ENCODE measurements at regions not wholly inside any gene's neighbourhood (a gene's known extent, or its start where the extent isn't known, plus 50 kb on each side); places are given as distances from the start of the nearest gene placed in this dataset.

DNA sequence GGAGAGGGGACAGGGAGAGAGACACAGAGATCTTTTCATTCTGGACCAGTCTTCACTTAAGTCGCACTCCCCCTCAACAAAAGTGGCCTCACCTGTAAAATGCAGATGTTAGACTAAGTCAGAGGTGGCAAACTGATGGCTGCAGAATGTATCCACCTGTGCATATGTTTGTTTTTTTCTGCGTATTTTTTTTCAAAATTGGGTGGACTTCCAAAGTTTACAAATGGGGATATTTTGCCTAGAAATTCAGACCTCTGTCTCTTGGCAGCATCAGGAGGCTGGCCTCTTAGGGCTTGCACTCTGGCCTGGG lies 525.0 kb downstream of the MATN1 start:
- RAD21 ChIA-PET (ENCODE audit: unreplicated experiment): no interaction called here
- no peak for TF ChIP-seq CHD2 (IDR thresholded peaks at IDR 0.05; ENCODE audit: borderline replicate concordance, low read depth, low read length)
- TF ChIP-seq, protein P1, sequence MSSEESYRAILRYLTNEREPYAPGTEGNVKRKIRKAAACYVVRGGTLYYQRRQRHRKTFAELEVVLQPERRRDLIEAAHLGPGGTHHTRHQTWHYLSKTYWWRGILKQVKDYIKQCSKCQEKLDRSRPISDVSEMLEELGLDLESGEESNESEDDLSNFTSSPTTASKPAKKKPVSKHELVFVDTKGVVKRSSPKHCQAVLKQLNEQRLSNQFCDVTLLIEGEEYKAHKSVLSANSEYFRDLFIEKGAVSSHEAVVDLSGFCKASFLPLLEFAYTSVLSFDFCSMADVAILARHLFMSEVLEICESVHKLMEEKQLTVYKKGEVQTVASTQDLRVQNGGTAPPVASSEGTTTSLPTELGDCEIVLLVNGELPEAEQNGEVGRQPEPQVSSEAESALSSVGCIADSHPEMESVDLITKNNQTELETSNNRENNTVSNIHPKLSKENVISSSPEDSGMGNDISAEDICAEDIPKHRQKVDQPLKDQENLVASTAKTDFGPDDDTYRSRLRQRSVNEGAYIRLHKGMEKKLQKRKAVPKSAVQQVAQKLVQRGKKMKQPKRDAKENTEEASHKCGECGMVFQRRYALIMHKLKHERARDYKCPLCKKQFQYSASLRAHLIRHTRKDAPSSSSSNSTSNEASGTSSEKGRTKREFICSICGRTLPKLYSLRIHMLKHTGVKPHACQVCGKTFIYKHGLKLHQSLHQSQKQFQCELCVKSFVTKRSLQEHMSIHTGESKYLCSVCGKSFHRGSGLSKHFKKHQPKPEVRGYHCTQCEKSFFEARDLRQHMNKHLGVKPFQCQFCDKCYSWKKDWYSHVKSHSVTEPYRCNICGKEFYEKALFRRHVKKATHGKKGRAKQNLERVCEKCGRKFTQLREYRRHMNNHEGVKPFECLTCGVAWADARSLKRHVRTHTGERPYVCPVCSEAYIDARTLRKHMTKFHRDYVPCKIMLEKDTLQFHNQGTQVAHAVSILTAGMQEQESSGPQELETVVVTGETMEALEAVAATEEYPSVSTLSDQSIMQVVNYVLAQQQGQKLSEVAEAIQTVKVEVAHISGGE (CRISPR knock-in tag; IDR thresholded peaks at IDR 0.05): no peak
- TF ChIP-seq YY1 (IDR thresholded peaks at IDR 0.05; ENCODE audit: low read depth, low read length): no peak
- no peak for TF ChIP-seq BRCA1 (IDR thresholded peaks at IDR 0.05; ENCODE audit: low read depth, low read length)
- TF ChIP-seq MTA3 (IDR thresholded peaks at IDR 0.05; ENCODE audit: borderline replicate concordance, low read length): no peak
- no peak for TF ChIP-seq STAT3 (IDR thresholded peaks at IDR 0.05; ENCODE audit: low read depth, low read length)
- TF ChIP-seq KAT2A (conservative IDR thresholded peaks at IDR 0.05; ENCODE audit: control insufficient read depth, low read depth, low read length): no peak
- TF ChIP-seq JUND (IDR thresholded peaks at IDR 0.05; ENCODE audit: low read depth, low read length): no peak
- no peak for TF ChIP-seq SMARCA5 (IDR thresholded peaks at IDR 0.05)
- TF ChIP-seq, protein P2, sequence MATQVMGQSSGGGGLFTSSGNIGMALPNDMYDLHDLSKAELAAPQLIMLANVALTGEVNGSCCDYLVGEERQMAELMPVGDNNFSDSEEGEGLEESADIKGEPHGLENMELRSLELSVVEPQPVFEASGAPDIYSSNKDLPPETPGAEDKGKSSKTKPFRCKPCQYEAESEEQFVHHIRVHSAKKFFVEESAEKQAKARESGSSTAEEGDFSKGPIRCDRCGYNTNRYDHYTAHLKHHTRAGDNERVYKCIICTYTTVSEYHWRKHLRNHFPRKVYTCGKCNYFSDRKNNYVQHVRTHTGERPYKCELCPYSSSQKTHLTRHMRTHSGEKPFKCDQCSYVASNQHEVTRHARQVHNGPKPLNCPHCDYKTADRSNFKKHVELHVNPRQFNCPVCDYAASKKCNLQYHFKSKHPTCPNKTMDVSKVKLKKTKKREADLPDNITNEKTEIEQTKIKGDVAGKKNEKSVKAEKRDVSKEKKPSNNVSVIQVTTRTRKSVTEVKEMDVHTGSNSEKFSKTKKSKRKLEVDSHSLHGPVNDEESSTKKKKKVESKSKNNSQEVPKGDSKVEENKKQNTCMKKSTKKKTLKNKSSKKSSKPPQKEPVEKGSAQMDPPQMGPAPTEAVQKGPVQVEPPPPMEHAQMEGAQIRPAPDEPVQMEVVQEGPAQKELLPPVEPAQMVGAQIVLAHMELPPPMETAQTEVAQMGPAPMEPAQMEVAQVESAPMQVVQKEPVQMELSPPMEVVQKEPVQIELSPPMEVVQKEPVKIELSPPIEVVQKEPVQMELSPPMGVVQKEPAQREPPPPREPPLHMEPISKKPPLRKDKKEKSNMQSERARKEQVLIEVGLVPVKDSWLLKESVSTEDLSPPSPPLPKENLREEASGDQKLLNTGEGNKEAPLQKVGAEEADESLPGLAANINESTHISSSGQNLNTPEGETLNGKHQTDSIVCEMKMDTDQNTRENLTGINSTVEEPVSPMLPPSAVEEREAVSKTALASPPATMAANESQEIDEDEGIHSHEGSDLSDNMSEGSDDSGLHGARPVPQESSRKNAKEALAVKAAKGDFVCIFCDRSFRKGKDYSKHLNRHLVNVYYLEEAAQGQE (IDR thresholded peaks at IDR 0.05; ENCODE audit: low read depth, low read length): no peak
- TF ChIP-seq, protein P3, sequence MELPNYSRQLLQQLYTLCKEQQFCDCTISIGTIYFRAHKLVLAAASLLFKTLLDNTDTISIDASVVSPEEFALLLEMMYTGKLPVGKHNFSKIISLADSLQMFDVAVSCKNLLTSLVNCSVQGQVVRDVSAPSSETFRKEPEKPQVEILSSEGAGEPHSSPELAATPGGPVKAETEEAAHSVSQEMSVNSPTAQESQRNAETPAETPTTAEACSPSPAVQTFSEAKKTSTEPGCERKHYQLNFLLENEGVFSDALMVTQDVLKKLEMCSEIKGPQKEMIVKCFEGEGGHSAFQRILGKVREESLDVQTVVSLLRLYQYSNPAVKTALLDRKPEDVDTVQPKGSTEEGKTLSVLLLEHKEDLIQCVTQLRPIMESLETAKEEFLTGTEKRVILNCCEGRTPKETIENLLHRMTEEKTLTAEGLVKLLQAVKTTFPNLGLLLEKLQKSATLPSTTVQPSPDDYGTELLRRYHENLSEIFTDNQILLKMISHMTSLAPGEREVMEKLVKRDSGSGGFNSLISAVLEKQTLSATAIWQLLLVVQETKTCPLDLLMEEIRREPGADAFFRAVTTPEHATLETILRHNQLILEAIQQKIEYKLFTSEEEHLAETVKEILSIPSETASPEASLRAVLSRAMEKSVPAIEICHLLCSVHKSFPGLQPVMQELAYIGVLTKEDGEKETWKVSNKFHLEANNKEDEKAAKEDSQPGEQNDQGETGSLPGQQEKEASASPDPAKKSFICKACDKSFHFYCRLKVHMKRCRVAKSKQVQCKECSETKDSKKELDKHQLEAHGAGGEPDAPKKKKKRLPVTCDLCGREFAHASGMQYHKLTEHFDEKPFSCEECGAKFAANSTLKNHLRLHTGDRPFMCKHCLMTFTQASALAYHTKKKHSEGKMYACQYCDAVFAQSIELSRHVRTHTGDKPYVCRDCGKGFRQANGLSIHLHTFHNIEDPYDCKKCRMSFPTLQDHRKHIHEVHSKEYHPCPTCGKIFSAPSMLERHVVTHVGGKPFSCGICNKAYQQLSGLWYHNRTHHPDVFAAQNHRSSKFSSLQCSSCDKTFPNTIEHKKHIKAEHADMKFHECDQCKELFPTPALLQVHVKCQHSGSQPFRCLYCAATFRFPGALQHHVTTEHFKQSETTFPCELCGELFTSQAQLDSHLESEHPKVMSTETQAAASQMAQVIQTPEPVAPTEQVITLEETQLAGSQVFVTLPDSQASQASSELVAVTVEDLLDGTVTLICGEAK (IDR thresholded peaks at IDR 0.05; ENCODE audit: borderline replicate concordance): no peak
- TF ChIP-seq CBFB (IDR thresholded peaks at IDR 0.05; ENCODE audit: low read depth): no peak
- TF ChIP-seq EZH2 (IDR thresholded peaks at IDR 0.05; ENCODE audit: borderline replicate concordance, control insufficient read depth, low read depth, low read length): no peak
- TF ChIP-seq DPF2 (IDR thresholded peaks at IDR 0.05): no peak

More for the DNA sequence above, 525.0 kb downstream of the MATN1 start:
- Histone ChIP-seq H3K4me2 (ENCODE audit: control insufficient read depth, insufficient read depth) (no peak overlapping the region), H3K36me3 (ENCODE audit: control insufficient read depth in 2 of 2, insufficient read depth in 2 of 2, low read length in 1 of 2) (no peaks in the 10 kb centered on the region), H2AFZ (ENCODE audit: control insufficient read depth, low read depth, low read length) (no peak overlapping the region), H3K4me1 (ENCODE audit: control insufficient read depth, insufficient read depth, low read length) (no peaks in the 10 kb centered on the region), H3K9me3 (replicated peaks; ENCODE audit: control insufficient read depth, insufficient read depth, low read length) (no peaks in the 10 kb centered on the region), H3K9ac (ENCODE audit: control insufficient read depth, insufficient read depth, low read length) (no peak overlapping the region), H3K79me2 (ENCODE audit: control insufficient read depth, insufficient read depth, low read length) (no peaks in the 10 kb centered on the region), H3K27me3 (replicated peaks in 1 of 2; ENCODE audit: control insufficient read depth in 2 of 2, insufficient read depth in 2 of 2, low read length in 1 of 2) (no peaks in the 10 kb centered on the region), H4K20me1 (ENCODE audit: control insufficient read depth, insufficient read depth) (no peaks in the 10 kb centered on the region), H3K27ac (ENCODE audit: control insufficient read depth, insufficient read depth) (no peak overlapping the region), H3K4me3 (no peak overlapping the region)
- SMC1A ChIA-PET (ENCODE audit: uncharacterized antibody, unreplicated experiment): interaction anchor here (0.6 kb wide), 1 partner anchor 873 kb away, joined by 3 read pairs; no protein-coding TSS in a partner anchor
- no peak for DNase-seq (ENCODE audit: low read depth, low spot score)
- intact Hi-C loops (cut with micrococcal nuclease; ENCODE audit: unreplicated experiment) (no loop called here), in situ Hi-C loops (cut with MboI) (no loop called here)
- BruUV-seq (replicated peaks): no TSS peak
- CTCF ChIA-PET: no interaction called here
- FAIRE-seq: no peak
- ATAC-seq: no peak
- POLR2A ChIA-PET: no interaction called here
- WGBS (ENCODE audit: insufficient coverage, insufficient replicate concordance, low lambda C conversion rate, missing lambda C conversion rate): 10% methylated on average over 2 of the region's 2 CpGs
